Bronchial epithelial cell (primary cell): ENCODE measurements at regions not wholly inside any gene's neighbourhood (a gene's known extent, or its start where the extent isn't known, plus 50 kb on each side); places are given as distances from the start of the nearest gene placed in this dataset.

Source experiments
- DNase-seq: peaks from one replicate; pipeline ENCODE4 v3.0.0-alpha.2; 2010; ENCODE audit warnings: low read depth
- FAIRE-seq: peaks from 2 replicates; lab custom pipeline; 2011; peaks lifted over from hg19 to GRCh38; lab: Jason Lieb, UNC
- H3K27me3 ChIP-seq: 2 replicates; pipeline ENCODE4 v1.5.1; 2011; ENCODE audit warnings: low read length; ENCODE audit not compliant: control insufficient read depth, insufficient read depth
- H3K36me3 ChIP-seq: 2 replicates; pipeline ENCODE4 v1.5.1; 2011; ENCODE audit warnings: low read length; ENCODE audit not compliant: control insufficient read depth, insufficient read depth
- H3K4me3 ChIP-seq: 2 replicates; pipeline ENCODE4 v1.5.1; 2011; ENCODE audit warnings: mild to moderate bottlenecking, low read depth, low read length, control low read depth
- TF ChIP-seq, protein P1 (sequence below): IDR thresholded peaks from 2 replicates; pipeline ENCODE4 v1.5.1; 2011; ENCODE audit warnings: mild to moderate bottlenecking, moderate library complexity, low read length, control low read depth, inconsistent platforms; ENCODE audit not compliant: insufficient read depth, severe bottlenecking

DNA sequence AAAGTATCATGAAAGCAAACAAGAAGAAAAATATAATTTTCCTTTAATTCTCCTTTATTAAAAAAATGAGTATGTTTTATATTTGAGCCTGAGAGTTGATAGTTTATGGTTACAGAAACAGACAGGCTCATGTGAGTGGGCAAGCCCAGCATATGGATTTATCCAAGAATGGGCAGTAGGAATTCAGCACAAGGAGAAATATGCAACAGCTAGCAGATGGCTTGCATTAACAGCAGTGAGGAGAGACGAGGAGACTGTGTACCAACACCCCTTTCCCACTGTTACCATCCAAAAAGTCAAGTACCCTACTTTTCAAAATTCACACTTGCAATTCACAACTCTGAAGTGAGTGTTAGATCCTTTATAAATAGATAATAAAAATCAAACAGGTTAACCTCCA, 1760.2 kb upstream of the TENM3 start:
- no peak for DNase-seq
- Histone ChIP-seq H3K4me3 (no peak overlapping the region), H3K36me3 (no peaks in the 10 kb centered on the region), H3K27me3 (no peaks in the 10 kb centered on the region)
- TF ChIP-seq, protein P1, sequence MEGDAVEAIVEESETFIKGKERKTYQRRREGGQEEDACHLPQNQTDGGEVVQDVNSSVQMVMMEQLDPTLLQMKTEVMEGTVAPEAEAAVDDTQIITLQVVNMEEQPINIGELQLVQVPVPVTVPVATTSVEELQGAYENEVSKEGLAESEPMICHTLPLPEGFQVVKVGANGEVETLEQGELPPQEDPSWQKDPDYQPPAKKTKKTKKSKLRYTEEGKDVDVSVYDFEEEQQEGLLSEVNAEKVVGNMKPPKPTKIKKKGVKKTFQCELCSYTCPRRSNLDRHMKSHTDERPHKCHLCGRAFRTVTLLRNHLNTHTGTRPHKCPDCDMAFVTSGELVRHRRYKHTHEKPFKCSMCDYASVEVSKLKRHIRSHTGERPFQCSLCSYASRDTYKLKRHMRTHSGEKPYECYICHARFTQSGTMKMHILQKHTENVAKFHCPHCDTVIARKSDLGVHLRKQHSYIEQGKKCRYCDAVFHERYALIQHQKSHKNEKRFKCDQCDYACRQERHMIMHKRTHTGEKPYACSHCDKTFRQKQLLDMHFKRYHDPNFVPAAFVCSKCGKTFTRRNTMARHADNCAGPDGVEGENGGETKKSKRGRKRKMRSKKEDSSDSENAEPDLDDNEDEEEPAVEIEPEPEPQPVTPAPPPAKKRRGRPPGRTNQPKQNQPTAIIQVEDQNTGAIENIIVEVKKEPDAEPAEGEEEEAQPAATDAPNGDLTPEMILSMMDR = no peak
- FAIRE-seq = no peak

DNA sequence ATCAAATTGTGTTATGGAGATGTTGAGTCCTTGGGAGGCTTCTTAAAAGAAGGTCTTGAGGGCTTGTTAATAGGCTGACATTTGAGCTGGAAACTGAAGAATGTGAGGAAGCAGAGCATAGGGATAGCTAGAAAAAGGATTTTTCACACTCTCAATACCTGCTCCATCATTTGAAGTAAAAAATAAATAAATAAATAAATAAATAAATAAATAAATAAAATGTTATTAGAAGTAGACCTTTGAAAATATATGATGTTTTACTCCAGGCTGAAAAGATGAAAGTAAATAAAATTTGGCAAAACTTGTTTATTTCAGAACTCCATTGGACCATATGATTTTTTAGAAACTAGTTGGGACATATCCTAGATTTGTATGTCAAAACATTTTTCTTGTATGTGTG, 1757.8 kb upstream of the TENM3 start:
- TF ChIP-seq, protein P1 = no peak
- H3K27me3 ChIP-seq = no peaks in the 10 kb centered on the region
- DNase-seq (no peak), FAIRE-seq (no peak)
- no peaks in the 10 kb centered on the region for H3K36me3 ChIP-seq
- H3K4me3 ChIP-seq = no peak overlapping the region

DNA sequence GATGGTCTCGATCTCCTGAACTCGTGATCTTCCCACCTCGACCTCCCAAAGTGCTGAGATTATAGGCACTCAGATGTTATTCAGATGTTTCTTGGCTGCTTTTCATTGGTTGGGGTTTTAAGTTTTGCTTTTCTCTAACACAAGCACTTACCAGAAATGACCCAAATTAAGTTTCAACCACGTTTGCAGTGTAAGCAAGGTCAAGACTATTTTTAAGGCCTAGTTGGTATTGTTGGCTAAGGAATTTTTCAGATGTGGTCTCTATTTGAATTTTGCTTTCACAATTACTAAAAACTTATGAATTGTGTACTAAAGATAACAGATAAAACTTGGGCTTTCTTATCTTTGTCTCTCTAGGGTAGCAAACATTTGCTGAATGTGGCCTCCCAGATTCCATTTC, 1756.9 kb upstream of the TENM3 start:
- Histone ChIP-seq H3K4me3 (no peak overlapping the region), H3K27me3 (no peaks in the 10 kb centered on the region), H3K36me3 (no peaks in the 10 kb centered on the region)
- DNase-seq (no peak), FAIRE-seq (no peak)
- TF ChIP-seq, protein P1 = no peak

DNA sequence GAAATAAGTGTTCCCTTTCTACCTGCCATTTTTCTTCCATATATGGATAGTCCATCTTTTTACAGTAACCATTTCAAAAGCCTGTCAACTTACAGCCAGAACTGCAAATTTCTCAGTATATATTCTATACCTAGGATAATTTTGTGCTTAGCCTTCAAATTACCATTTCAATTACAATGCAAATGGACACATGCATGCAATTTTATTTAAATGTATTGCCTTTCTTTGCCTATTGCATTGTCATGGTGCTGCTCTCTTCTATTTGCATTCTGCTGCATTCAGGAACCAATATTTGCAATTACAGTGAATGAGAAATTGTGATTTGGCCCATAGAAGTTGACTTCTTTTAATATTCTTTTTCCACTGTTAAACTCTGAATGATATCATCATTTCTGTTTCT, 1753.4 kb upstream of the TENM3 start:
- TF ChIP-seq, protein P1 = no peak
- DNase-seq = no peak
- Histone ChIP-seq H3K27me3 (no peaks in the 10 kb centered on the region), H3K4me3 (no peak overlapping the region), H3K36me3 (no peaks in the 10 kb centered on the region)
- FAIRE-seq = no peak

DNA sequence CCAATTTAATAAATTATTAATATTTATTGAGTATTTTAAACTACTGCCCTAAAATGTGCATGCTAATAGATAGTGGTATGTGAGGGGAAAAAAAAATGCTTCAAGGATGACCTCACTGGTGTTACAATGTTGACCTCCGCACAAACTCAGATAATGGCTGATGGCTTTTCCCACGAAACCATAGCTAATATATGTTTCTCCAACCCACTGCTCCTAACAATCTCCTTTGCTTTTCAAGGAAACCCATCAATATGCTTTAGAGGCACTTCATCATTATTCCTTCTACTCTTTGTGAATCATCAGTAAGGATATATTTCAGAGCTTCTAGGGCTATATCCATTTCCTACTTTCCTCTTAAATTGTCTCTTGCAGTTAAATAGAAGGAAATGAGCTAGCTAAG, 1752.0 kb upstream of the TENM3 start:
- TF ChIP-seq, protein P1 = no peak
- no peaks in the 10 kb centered on the region for H3K27me3 ChIP-seq
- no peaks in the 10 kb centered on the region for H3K36me3 ChIP-seq
- no peak overlapping the region for H3K4me3 ChIP-seq
- no peak for DNase-seq
- no peak for FAIRE-seq

DNA sequence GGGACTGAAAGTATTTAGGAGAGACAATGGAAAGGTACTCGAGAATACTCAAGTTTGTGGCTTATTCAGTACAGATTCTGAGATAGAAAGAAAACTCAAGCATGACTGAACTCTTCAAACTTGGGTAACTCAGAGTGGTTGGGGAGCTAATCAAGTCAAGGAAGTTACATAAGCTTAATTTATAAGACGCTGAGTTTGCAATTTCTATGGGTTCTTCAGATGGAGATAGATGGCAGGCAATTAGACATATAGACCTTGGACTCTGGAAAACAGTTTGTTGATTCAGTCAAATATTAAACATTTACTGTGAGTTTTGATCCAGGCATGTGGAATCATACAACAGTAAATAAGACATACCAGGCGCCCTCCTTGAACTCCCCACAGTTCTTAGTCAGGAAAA, 1749.9 kb upstream of the TENM3 start:
- H3K4me3 ChIP-seq = no peak overlapping the region
- no peaks in the 10 kb centered on the region for H3K36me3 ChIP-seq
- FAIRE-seq = no peak
- TF ChIP-seq, protein P1 = no peak
- H3K27me3 ChIP-seq = no peaks in the 10 kb centered on the region
- DNase-seq = no peak
